Activated CD8-positive, alpha-beta memory T cell treated with anti-CD3 and anti-CD28 coated beads, Interleukin-2, amount 50 U/mL, for 4 hours (primary cell): ENCODE measurements at regions not wholly inside any gene's neighbourhood (a gene's known extent, or its start where the extent isn't known, plus 50 kb on each side); places are given as distances from the start of the nearest gene placed in this dataset.

Experiments
- DNase-seq: peaks from one replicate; pipeline ENCODE4 v3.0.0-alpha.2; 2020

DNA sequence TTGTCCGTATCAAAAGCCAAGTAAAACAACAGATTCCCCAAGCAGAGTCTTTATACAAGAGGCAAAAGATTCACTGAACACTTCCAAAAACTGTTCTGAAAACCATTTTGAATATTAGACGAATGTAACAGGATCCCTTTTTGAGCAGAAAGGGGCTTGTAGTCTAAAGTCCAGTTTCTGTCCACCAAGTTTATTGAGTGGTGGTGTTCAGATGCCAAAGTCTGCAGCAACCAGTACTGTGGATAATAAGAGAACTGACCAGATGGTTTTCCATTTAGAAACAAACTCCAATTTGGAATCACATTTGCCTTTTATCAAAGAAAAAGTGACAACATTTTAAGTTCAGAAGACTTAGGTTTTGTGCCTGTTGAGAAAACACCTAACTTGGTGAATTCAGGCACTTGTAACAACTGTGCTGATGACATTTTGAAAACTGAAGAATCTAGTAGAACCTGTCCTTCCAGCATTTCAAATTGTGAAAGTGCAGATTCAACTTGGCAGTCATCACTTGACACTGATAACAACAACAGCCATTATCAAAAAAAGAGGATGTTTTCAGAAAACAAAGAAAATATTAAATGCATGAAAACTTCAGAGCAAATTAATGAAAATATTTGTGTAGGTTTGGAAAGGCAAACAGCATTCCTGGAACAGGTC lies 217.1 kb downstream of the CSNK2A3 start:
- DNase-seq = no peak

DNA sequence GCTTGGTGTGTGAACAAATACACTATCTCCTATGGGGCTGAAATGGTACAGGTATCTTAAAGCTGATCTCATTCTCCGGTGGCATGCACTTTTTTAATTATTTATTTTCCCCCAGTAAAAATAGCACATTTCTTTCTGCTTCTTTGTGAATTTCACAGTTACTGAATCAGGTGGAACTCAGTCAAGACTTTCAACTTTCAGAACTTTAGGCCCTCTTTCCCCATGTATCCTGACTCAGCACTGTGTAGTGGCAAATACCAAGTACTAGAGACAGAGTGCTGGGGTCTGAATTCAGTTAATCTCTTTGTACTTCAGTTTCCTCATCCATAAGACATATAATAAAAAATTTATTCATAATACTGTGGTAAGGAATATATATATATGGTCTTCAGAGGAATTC lies 223.9 kb downstream of the CSNK2A3 start:
- no peak for DNase-seq

DNA sequence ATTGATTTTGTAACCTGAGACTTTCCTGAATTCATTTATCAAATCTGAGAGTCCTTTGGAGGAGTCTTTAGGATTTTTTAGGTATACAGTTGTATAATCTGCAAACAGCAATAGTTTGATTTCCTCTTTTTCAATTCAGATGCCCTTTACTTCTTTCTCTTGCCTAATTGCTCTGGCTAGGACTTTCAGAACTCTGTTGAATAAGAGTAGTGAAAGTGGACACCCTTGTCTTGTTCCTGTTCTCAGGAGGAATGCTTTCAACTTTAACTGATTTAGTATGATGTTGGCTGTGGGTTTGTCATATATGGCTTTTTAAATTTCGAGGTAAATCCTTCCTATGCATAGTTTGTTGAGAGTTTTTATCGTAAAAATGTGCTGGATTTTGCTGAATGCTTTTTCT lies 227.4 kb downstream of the CSNK2A3 start:
- no peak for DNase-seq

DNA sequence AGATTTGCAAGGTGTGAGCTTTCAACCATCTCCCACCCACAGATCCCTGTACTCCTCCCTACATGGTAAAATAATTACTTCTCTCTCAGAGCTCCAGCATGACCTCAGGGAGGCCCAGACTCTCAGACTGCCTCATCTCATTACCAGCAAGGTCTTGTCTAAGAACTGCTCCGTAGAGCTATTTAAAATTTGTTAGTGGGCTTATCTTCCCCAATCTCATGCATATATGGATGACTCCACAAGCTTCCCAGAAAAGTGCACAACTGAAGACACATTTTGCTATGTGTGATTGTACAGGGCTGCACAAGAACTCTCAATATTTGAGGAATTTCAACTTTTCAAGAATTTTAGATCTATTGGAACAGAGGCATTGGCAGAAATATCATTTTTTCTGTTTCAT lies 230.3 kb downstream of the CSNK2A3 start:
- DNase-seq = no peak

DNA sequence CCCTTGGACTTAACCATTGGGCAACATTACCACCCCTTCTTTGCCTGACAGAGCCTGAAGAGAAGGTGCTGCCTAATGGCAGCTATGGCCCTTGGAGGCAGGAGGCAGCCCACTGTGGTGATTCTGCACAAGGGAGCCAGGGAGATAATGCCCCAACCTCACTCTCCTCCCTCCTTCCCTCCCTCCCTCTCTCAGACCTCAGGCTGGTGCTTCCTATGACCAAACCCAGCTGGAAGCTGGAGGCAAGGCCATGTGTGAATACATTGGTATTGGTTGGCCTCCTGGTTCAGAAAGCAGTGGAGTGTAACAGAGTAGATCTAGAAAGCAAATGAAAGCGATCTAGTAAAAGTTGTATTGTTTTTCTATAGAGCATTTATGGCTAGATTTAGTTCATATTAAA lies 233.1 kb downstream of the CSNK2A3 start:
- DNase-seq = no peak

DNA sequence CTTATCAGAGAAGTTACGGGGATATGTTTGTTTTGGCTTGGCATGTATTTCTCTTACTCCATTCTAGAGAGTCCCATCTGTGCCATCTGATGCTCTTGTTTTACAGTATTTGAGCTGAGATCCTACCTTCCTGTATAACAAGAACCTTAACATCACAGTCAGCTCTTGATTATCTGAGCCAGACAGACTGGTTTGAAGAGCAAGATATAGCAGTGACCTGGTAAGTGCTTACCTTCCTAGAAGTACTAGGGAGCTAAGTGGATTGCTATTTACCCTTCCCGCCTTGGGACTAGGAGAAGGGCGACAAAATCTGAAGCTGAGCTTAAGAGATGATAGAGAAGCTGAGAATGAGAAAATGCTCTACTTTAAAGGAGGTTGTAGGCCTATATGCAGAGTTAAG lies 235.3 kb downstream of the CSNK2A3 start:
- no peak for DNase-seq

DNA sequence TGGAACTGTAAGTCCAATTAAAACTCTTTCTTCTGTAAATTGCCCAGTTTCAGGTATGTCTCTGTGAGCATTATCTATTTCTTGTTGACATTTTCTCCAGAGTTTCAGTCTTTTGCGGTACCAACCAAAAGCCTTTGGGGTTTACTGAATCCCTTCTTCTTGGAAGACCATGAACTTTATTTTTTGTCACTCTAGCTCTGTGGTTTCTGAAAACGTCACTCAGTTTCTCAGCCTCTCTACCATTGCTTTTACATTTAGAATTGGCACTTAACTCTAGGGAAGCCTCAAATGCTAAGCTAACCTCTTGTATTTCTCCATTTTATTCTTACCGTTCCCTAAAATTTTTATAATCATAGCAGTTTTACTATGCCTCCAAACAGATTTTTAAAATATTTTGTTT lies 237.6 kb downstream of the CSNK2A3 start:
- no peak for DNase-seq

DNA sequence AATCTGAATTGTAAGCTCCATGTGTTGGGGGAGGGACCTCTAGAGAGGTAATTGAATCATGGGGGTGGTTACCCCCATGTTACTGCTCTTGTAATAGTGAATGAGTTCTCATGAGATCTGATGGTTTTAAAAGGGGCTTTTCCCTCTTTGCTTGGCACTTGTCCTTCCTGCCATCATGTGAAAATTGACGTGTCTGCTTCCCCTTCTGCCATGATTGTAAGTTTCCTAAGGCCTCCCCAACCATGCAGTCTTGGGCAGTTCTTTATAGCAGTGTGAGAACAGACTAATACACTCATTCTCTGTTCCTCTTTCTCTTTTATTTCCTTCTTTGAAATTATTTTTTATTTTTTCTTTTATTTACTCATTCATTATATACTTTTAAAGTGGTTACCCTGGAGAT lies 239.4 kb downstream of the CSNK2A3 start:
- no peak for DNase-seq

DNA sequence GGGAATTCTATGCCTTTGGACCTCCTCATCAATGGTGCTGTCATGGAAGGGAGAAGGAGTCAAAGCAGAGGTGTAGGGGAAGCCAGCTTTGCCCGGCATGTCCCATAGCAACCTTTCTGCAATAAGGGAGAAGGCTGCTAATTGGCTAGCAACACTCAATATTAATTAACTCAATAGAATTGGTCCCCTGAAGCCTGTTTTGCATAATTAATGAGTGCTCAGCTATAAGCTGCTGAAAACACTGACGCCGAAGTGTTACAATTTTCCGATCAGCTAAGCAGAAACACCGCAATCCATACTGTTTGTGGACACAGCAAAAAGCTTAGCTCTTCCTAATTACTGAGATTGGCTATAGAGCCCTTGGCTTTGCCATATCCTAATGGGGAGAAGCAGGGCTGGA lies 245.0 kb downstream of the CSNK2A3 start:
- no peak for DNase-seq

DNA sequence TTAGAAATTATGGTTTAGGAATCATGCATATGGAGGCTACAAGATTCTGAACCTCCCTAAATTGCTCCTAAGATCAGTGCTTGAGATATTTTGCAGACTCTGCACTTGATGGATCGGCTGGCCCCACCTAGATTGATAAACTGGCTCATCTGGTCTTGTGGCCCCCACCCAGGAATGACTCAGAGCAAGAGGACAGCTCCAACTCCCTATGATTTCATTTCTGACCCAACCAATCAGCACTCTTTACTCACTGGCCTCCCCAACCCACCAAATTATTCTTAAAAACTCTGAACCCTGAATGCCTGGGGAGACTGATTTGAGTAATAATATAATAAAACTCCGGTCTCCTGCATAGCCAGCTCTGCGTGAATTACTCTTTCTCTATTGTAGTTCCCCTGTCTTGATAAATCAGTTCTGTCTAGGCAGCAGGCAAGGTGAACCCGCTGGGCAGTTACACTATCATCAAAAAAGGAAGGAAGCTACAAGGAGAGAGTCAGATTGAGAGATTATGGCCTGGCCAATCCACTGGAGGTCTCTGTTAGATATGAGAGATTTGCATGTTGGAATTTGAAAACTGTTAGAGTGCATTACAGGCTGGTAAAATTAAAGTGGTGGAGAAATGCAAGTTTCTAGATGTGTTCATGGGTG lies 245.8 kb downstream of the CSNK2A3 start:
- no peak for DNase-seq

DNA sequence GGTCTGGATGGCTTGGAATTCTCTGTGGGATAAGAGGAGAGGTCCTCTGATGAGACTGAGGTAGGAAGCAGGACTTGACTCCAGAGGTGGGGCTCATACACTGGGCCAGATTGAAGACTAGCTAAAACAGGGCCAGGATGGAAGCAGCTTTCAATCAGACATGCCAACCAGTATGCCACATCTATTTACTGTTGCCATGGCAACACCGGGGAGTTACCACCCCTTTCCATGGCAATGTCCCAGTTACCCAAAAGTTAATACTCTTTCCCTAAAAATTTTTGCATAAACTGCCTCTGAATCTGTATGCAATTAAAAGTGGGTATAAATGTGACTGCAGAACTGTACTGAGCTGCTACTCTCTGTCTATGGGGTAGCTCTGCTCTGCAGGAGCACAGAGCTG lies 247.5 kb upstream of the ZBED5 start:
- no peak for DNase-seq

DNA sequence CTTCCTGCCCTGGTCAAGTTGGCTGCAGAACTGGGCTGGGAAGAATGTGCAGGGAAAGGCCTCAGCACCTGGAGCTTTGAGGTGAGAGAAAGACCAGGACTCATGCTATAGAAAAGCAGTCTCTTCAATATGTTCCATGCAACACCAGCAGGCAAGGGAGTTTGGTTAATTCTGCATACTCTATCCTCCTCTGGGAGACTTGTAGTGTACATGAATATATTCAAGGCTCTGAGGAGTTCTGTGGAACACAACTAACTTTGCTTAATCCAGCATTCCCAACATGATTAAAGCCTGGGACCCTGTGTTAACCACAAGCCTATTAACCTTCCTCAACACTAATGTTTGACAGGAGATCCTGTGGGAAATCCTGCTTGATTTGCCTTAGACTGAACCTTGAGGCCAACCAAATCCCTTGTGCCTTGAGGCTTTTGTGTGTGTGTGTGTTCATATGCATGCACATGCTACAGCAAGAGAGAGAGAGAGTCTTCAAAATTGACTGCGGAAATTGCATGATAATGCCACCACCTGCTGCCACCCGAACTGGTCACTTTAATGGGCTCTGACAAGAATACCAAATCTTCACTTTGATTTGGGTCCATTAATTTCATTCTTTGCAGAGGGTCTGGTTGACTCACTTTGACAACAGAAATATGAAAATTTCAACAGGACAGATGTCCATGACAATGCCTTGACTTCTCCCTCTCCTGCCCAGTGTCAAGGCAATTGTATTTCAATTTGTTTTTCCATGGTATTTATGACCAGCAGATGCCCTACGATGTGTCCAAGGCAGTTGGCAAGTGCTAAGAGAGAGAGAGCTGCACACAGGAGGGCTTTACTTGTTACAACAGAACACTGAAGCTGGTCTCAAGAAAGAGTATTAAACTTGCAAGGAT lies 238.2 kb upstream of the ZBED5 start:
- DNase-seq = no peak

DNA sequence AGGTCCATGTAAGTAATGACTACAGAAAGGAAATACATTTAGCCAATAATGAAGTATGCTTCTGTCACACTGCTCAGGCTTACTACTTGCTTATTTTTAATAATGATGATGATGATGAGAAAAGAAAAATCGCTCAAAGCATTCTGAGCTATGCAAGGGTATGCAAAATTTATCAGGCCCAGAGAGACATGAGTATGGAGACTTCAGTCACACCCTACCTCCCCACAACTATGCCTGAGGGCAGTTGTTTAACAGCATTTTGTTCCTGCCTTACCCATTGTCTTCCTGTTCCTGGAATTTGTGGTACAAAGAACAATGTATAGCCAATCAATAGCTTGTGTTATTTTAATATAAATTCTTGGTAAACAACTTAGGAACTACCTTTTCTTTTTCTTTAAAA lies 232.6 kb upstream of the ZBED5 start:
- no peak for DNase-seq

DNA sequence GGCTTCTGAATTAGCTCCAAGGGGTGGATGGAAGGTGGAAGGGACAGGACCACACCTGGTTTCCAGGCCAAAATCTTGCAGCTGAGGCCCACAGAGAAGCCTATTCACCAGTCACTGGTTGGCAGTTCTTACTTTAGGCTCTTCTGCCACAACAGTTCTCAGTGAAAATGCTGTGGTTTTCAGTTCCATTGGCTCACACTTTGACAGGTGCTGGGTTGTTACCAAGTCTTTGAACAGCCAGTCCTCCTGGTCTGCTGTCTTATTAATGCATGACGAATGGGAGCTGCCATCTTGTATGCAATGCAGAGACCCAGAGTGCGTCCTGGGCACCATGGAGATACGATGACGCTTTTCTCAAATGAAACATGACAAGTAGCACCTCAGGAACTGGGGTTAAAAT lies 232.0 kb upstream of the ZBED5 start:
- DNase-seq = no peak

DNA sequence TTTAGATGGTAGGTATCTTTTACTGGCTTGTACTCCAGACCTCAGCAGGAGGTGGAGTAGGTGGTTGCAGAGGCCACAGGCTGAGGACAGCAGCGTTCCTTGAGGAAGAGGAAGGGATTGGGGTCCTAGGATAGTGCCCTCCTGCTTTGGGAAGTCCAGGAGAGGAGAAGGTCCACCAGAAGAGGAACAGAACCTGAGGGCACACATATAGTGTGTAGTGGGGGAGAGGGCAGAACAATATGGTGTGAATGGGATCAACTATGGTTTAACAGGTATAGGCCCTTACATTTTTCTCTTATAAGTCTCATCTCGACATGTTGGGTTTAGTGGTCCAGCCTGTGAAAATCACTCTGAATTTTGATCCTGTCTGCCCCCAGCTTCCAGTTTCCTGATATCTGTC lies 229.1 kb upstream of the ZBED5 start:
- no peak for DNase-seq

DNA sequence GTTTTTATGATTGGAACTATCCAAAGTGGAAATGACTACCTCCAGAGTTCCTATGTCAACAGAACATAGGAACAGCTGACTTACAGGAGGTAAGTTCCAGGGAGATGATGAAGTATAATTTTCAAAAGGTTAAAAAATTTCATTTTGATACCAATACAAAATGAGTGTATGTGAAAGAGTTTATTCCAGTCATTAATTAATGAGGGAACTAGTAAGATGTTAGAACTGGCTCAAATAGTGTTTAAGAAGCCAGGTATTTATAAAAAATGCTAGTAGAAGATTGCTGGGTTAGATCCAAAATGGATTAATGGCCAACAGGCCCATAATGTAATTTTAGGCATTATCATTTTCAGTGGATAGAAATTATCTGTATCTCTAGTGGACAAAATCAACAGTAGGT lies 227.7 kb upstream of the ZBED5 start:
- no peak for DNase-seq

DNA sequence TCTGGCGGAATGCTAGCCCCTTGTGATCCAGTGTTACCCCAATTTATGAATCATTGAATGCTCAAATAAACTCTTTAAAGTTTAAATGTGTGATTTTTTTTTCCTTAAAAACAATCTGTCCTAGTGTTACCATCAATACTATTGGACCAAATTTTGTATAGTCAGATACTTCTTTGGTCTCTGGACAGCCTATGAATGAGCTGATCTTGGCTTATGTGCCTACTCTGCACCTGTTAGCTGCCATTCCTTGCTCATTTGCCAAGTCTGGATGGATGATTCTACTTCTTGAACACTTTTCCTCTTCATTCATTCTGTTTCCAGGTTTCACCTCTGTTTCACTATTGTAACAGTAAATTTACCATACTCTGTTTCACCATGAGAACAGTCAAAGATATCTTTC lies 226.5 kb upstream of the ZBED5 start:
- DNase-seq = no peak

DNA sequence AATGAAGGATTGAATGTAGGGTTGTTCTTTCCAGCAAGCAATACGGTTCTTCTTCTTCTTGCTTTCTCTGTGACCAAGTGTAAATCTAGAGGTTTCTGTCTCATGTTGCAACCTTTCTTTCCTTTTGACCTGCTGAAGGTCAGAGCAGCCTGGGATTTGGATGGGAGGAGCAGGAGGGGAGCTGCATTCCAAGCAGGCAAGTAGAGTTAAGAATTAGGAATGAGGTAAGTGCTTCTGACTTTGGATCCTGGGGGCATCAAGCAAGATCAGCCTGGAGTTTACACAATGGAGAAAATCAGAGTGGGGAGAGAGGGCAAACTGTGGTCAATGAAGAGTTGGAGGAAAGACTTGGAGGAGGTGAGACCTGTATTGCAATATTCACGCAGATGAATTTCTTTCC lies 225.6 kb upstream of the ZBED5 start:
- no peak for DNase-seq

DNA sequence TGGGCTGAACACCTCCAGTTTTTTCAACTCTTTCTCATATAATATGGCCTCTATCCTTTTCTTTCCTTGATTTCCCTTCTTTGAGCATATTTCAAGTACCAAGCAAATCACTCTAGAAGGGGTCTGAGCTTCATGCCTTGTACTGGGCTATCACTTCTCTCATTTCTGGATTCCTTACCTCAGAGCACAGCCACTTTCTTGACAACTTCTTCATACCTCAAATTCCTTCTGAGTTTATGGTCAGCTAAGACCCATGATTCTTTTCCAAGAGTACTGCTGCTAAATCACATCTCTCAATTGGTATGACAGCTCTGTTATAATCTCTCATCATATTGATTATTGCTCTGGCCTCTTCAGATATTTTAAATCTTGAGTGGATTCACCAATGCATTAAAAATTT lies 224.8 kb upstream of the ZBED5 start:
- no peak for DNase-seq

DNA sequence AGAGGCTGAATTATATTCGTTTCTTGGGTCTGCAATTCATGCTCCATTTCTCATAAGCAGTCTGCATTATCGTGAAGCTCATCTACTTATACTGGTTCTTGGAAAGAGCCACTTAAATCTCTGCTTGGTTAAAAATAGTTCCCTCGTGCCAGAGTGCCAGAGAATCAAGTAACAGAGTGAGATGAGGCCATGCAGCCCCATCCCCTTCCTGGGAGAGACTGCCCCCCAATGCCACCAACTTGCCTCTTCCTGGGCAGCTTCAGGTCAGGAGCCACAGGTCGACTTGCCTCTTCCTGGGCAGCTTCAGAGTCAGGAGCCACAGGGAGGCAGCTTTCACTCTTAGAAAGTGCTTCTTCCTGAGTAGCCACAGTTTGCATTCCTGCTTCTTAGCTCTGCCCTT lies 223.9 kb upstream of the ZBED5 start:
- no peak for DNase-seq

DNA sequence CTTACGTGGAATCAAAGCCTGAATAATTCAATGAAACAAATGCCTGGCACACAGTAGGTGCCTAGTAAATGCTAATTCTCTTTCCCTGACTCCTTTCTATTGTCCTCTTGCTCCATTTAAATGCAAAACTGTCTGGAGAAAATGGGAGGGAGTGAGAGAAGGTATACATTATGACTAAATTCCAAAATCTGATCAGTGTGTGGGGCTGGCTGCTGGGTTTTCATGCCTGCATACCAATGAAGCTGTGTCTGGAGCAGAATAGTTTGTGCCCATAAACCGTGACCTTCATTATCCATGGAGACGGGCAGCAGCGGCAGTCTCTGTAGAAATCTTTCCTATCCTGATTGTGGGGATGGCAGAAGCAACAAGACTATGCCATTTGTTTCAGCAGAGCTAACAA lies 223.4 kb upstream of the ZBED5 start:
- no peak for DNase-seq

DNA sequence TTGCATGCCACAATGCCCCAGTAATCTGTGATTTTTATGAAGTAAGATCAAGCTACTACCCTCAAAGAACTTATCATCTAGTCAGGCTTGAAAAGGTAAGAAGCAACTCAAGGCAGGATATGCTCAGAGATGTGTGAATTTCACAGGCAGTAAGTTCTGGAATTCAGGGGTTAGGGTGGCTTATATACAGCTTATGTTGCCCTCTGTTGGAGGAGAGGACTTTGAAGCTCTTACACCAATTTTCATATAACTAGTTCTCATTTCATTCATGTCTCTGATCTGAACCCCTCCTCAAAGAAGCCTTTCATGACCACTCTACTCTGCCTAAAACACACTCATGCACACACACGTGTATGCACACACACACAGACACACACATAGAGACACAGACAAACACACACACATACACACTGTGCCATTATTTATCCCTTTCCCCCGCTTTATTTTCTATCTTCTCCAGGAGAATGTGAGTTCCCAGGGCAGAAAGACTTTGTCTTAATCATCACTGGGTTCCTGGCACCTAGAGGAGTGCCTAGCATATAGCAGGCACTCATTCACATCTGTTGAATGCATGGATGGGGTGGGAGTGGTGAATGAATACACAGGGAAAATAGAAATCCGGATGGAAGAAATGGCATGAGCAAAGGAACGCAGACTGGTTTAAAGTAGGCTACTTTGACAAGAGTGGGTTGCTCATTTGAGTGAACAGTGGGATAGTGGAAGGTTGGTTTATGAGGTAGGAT lies 220.7 kb upstream of the ZBED5 start:
- no peak for DNase-seq

DNA sequence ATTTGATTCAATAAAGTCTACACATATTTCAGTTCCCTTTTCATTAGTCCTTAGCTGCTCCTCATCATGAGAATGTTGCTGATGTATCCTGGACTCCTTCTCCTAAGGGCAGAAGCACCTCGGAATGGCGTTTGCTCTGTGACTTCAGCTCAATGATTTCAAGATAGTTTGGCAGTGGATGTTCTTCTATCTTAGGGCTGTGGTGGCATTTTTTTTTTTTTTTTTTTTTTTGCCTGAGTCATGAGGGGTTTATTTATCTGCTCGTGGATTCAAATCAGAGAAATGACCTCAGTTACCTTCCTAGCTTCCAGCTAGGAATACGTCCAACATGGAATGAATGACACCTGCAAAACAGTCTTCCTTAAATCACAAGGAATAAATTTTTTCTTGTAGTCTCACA lies 220.0 kb upstream of the ZBED5 start:
- no peak for DNase-seq

DNA sequence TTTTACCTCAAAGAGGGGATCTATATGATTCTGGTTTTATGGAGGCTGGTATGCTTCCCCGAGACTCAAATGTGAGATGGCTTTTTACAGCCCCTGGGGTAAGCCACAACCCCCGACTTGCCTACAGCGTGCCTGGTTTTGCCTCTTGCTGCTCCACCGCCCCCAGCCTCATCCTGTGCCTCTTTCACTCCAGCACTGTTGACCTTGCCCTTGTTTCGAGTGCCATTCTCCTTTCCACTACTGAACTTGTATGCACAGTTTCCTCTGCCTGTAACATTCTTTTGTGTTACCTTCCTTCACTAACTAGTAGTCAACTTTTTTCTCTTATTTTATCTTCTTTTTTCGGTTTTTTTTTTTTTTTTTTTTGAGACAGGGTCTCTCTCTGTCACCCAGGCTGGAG lies 219.0 kb upstream of the ZBED5 start:
- DNase-seq = no peak
